Nephron progenitor cell (in vitro differentiated cells): ENCODE measurements at regions not wholly inside any gene's neighbourhood (a gene's known extent, or its start where the extent isn't known, plus 50 kb on each side); places are given as distances from the start of the nearest gene placed in this dataset.

Experiments used
- DNase-seq: peaks from one replicate; pipeline ENCODE4 v3.0.0; 2021
- H3K27ac Mint-ChIP-seq: 2 replicates; pipeline ENCODE4 v1.8.0; 2021; ENCODE audit warnings: mild to moderate bottlenecking, moderate library complexity, mixed read lengths
- H3K27me3 Mint-ChIP-seq: 2 replicates; pipeline ENCODE4 v1.8.0; 2021; ENCODE audit warnings: mild to moderate bottlenecking, low read depth, mixed read lengths; ENCODE audit not compliant: poor library complexity
- H3K36me3 Mint-ChIP-seq: 2 replicates; pipeline ENCODE4 v1.8.0; 2021; ENCODE audit warnings: low read depth, mixed read lengths
- H3K4me1 Mint-ChIP-seq: 2 replicates; pipeline ENCODE4 v1.8.0; 2021; ENCODE audit warnings: mixed read lengths
- H3K4me3 Mint-ChIP-seq: 2 replicates; pipeline ENCODE4 v1.8.0; 2021; ENCODE audit warnings: mild to moderate bottlenecking, moderate library complexity, mixed read lengths
- H3K9me3 Mint-ChIP-seq: 2 replicates; pipeline ENCODE4 v1.8.0; 2021; ENCODE audit warnings: mild to moderate bottlenecking, moderate library complexity, mixed read lengths
- CTCF ChIP-seq: fragments of 200-600 bp; sonication (generic); IDR thresholded peaks from 2 replicates; pipeline ENCODE4 v1.5.0; 2021; ENCODE audit warnings: antibody characterized with exemption

- H3K9me3 Mint-ChIP-seq = no peaks in the 10 kb centered on the region
- no peaks in the 10 kb centered on the region for H3K27me3 Mint-ChIP-seq
- no peak for TF ChIP-seq CTCF
- H3K4me1 Mint-ChIP-seq = no peaks in the 10 kb centered on the region
- no peaks in the 10 kb centered on the region for H3K36me3 Mint-ChIP-seq
- DNase-seq = no peak
- no peak overlapping the region for H3K27ac Mint-ChIP-seq
- H3K4me3 Mint-ChIP-seq = no peak overlapping the region
These were observed 85.3 kb downstream of the TYW3 start for GRCh38 chr1:74818241-74818640.

- TF ChIP-seq CTCF = no peak
- no peak overlapping the region for H3K4me3 Mint-ChIP-seq
- H3K9me3 Mint-ChIP-seq = no peaks in the 10 kb centered on the region
- no peaks in the 10 kb centered on the region for H3K4me1 Mint-ChIP-seq
- DNase-seq = no peak
- no peak overlapping the region for H3K27ac Mint-ChIP-seq
- no peaks in the 10 kb centered on the region for H3K36me3 Mint-ChIP-seq
- H3K27me3 Mint-ChIP-seq = no peaks in the 10 kb centered on the region
These were observed 85.9 kb downstream of the TYW3 start for GRCh38 chr1:74818661-74819456.

GRCh38 chr1:74822851-74823401 lies 90.0 kb downstream of the TYW3 start:
- H3K9me3 Mint-ChIP-seq = no peaks in the 10 kb centered on the region
- H3K36me3 Mint-ChIP-seq = no peaks in the 10 kb centered on the region
- H3K4me3 Mint-ChIP-seq = no peak overlapping the region
- H3K27ac Mint-ChIP-seq = no peak overlapping the region
- H3K4me1 Mint-ChIP-seq = no peaks in the 10 kb centered on the region
- H3K27me3 Mint-ChIP-seq = no peaks in the 10 kb centered on the region
- no peak for DNase-seq
- no peak for TF ChIP-seq CTCF

- no peak overlapping the region for H3K27ac Mint-ChIP-seq
- H3K9me3 Mint-ChIP-seq = no peaks in the 10 kb centered on the region
- no peaks in the 10 kb centered on the region for H3K4me1 Mint-ChIP-seq
- DNase-seq = no peak
- H3K27me3 Mint-ChIP-seq = no peaks in the 10 kb centered on the region
- H3K36me3 Mint-ChIP-seq = no peaks in the 10 kb centered on the region
- H3K4me3 Mint-ChIP-seq = no peak overlapping the region
- TF ChIP-seq CTCF = no peak
These were observed 91.7 kb downstream of the TYW3 start for GRCh38 chr1:74824497-74825107.

- no peak for TF ChIP-seq CTCF
- no peaks in the 10 kb centered on the region for H3K9me3 Mint-ChIP-seq
- no peak for DNase-seq
These were observed 97.8 kb downstream of the TYW3 start for GRCh38 chr1:74830766-74831165.

More at GRCh38 chr1:74830766-74831165, 97.8 kb downstream of the TYW3 start:
- no peaks in the 10 kb centered on the region for H3K36me3 Mint-ChIP-seq
- H3K27me3 Mint-ChIP-seq = no peaks in the 10 kb centered on the region
- H3K4me1 Mint-ChIP-seq = no peaks in the 10 kb centered on the region
- H3K27ac Mint-ChIP-seq = no peak overlapping the region
- H3K4me3 Mint-ChIP-seq = no peak overlapping the region
